ENCODE measurements at regions not wholly inside any gene's neighbourhood (a gene's known extent, or its start where the extent isn't known, plus 50 kb on each side); places are given as distances from the start of the nearest gene placed in this dataset.

DNA sequence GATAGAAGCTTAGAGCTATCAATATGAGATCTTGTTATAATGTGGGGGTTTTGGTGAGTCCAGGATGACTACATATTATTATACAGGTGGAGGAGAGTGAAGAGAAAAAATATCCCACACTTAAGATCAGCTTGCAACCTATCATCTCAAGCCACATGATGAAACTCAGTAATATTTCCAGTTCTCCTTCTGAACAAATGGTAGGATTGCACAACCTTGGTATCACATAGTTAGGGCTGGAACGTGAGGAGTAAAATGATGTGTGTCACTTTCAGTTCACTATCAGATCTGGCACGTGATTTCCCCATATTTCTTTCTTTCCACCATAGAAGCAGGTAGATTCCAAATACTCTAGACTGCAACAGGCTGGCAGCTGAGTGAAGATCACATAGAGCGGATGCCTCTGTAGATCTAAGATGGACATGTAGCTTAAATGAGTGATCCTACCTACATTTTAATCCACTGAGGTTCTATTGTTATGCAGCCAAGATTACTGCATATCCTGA is 150.6 kb upstream of the ANKRD50 start:
- H4K20me1 ChIP-seq (ENCODE audit: insufficient read depth): no peaks in the 10 kb centered on the region
- intact Hi-C loops (cut with micrococcal nuclease): no loop called here
- no TSS peak for BruUV-seq (replicated peaks)
- no peak for DNase-seq (ENCODE audit: low read depth, low spot score)
- no peaks in the 10 kb centered on the region for H3K79me2 ChIP-seq (ENCODE audit: insufficient read depth, low read length)
- CTCF ChIA-PET: no interaction called here
- no peak overlapping the region for H3K9ac ChIP-seq (ENCODE audit: low read length)
- no peaks in the 10 kb centered on the region for H3K9me3 ChIP-seq (ENCODE audit: control insufficient read depth in 1 of 2, insufficient read depth in 1 of 2, low read depth in 1 of 2, low read length in 2 of 2)
- no peaks in the 10 kb centered on the region for H3K36me3 ChIP-seq (ENCODE audit: control insufficient read depth in 1 of 2, insufficient read depth in 2 of 2, low read length in 2 of 2)
- no peak overlapping the region for H2AFZ ChIP-seq (ENCODE audit: low read depth, low read length, poor library complexity, severe bottlenecking)
- no peaks in the 10 kb centered on the region for H3K27me3 ChIP-seq (ENCODE audit: insufficient read depth, low read length)
- no peaks in the 10 kb centered on the region for H3K4me1 ChIP-seq (ENCODE audit: control insufficient read depth in 1 of 2, insufficient read depth in 2 of 2, low read length in 2 of 2)
- POLR2A ChIA-PET: no interaction called here
- ATAC-seq: no peak
- H3K9me2 ChIP-seq (ENCODE audit: insufficient read depth): no peaks in the 10 kb centered on the region
- RAD21 ChIA-PET (ENCODE audit: low non-redundant PET in 1 of 2, low total read pairs in 2 of 2, uncharacterized antibody in 2 of 2, unreplicated experiment in 2 of 2): no interaction called here
- no peak overlapping the region for H3K27ac ChIP-seq (ENCODE audit: low read depth, low read length)
- no peak overlapping the region for H3K4me3 ChIP-seq (replicated peaks in 1 of 2; ENCODE audit: low read depth in 1 of 2, low read length in 2 of 2)
- TF ChIP-seq, protein P1, sequence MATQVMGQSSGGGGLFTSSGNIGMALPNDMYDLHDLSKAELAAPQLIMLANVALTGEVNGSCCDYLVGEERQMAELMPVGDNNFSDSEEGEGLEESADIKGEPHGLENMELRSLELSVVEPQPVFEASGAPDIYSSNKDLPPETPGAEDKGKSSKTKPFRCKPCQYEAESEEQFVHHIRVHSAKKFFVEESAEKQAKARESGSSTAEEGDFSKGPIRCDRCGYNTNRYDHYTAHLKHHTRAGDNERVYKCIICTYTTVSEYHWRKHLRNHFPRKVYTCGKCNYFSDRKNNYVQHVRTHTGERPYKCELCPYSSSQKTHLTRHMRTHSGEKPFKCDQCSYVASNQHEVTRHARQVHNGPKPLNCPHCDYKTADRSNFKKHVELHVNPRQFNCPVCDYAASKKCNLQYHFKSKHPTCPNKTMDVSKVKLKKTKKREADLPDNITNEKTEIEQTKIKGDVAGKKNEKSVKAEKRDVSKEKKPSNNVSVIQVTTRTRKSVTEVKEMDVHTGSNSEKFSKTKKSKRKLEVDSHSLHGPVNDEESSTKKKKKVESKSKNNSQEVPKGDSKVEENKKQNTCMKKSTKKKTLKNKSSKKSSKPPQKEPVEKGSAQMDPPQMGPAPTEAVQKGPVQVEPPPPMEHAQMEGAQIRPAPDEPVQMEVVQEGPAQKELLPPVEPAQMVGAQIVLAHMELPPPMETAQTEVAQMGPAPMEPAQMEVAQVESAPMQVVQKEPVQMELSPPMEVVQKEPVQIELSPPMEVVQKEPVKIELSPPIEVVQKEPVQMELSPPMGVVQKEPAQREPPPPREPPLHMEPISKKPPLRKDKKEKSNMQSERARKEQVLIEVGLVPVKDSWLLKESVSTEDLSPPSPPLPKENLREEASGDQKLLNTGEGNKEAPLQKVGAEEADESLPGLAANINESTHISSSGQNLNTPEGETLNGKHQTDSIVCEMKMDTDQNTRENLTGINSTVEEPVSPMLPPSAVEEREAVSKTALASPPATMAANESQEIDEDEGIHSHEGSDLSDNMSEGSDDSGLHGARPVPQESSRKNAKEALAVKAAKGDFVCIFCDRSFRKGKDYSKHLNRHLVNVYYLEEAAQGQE (IDR thresholded peaks at IDR 0.05; ENCODE audit: low read depth): no peak
- no peak for TF ChIP-seq EGR1 (IDR thresholded peaks at IDR 0.05; ENCODE audit: low read depth)
- H3K4me2 ChIP-seq (ENCODE audit: low read length): no peak overlapping the region

DNA sequence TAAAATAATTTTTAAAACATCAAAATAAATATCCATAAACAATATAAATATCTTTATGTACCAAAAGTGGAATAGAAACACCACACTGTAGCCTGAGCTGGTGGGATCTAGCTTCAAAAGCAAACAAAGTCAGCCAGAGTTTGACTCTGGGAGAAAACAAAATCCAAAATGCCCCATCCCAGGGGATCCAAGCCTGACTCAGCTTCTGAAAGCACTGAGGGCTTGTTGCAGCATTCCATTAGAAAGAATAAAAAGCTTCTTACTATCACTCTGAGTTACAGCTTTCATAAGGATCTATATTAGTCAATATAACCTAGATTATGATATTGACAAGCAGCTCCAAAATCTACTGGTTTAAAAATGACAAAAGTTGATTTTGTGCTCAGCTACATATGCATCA is 149.7 kb upstream of the ANKRD50 start:
- TF ChIP-seq ZFX (IDR thresholded peaks at IDR 0.05) (no peak), TCF7L2 (IDR thresholded peaks at IDR 0.05; ENCODE audit: borderline replicate concordance, extremely low read depth, insufficient read depth, insufficient read length) (no peak), FOSL1 (IDR thresholded peaks at IDR 0.05; ENCODE audit: low read depth) (no peak), POLR2A (IDR thresholded peaks at IDR 0.05; ENCODE audit: borderline replicate concordance, extremely low read depth, insufficient read depth, insufficient read length) (no peak), JUND (IDR thresholded peaks at IDR 0.05) (no peak)
- TF ChIP-seq, protein P1 (IDR thresholded peaks at IDR 0.05; ENCODE audit: low read depth): no peak
- TF ChIP-seq, protein P2, sequence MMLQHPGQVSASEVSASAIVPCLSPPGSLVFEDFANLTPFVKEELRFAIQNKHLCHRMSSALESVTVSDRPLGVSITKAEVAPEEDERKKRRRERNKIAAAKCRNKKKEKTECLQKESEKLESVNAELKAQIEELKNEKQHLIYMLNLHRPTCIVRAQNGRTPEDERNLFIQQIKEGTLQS (IDR thresholded peaks at IDR 0.05): no peak
- no peak overlapping the region for H3K27ac ChIP-seq (ENCODE audit: low read depth, low read length)
- H3K9me3 ChIP-seq (ENCODE audit: control insufficient read depth in 1 of 2, insufficient read depth in 1 of 2, low read depth in 1 of 2, low read length in 2 of 2): no peaks in the 10 kb centered on the region
- H4K20me1 ChIP-seq (ENCODE audit: insufficient read depth): no peaks in the 10 kb centered on the region
- no peak for ATAC-seq
- ChIA-PET RAD21 (ENCODE audit: low non-redundant PET in 1 of 2, low total read pairs in 2 of 2, uncharacterized antibody in 2 of 2, unreplicated experiment in 2 of 2) (no interaction called here), POLR2A (no interaction called here), CTCF (no interaction called here)
- H3K4me2 ChIP-seq (ENCODE audit: low read length): no peak overlapping the region
- no peaks in the 10 kb centered on the region for H3K36me3 ChIP-seq (ENCODE audit: control insufficient read depth in 1 of 2, insufficient read depth in 2 of 2, low read length in 2 of 2)
- BruUV-seq (replicated peaks): no TSS peak
- no peak overlapping the region for H3K9ac ChIP-seq (ENCODE audit: low read length)
- DNase-seq (ENCODE audit: low read depth, low spot score): no peak
- H3K9me2 ChIP-seq (ENCODE audit: insufficient read depth): no peaks in the 10 kb centered on the region
- H3K4me3 ChIP-seq (replicated peaks in 1 of 2; ENCODE audit: low read depth in 1 of 2, low read length in 2 of 2): no peak overlapping the region
- no peaks in the 10 kb centered on the region for H3K4me1 ChIP-seq (ENCODE audit: control insufficient read depth in 1 of 2, insufficient read depth in 2 of 2, low read length in 2 of 2)
- no peaks in the 10 kb centered on the region for H3K79me2 ChIP-seq (ENCODE audit: insufficient read depth, low read length)
- intact Hi-C loops (cut with micrococcal nuclease): no loop called here
- H2AFZ ChIP-seq (ENCODE audit: low read depth, low read length, poor library complexity, severe bottlenecking): no peak overlapping the region
- H3K27me3 ChIP-seq (ENCODE audit: insufficient read depth, low read length): no peaks in the 10 kb centered on the region

All from HCT116 (cell line).